ENCODE measurements at regions not wholly inside any gene's neighbourhood (a gene's known extent, or its start where the extent isn't known, plus 50 kb on each side); places are given as distances from the start of the nearest gene placed in this dataset.

DNA sequence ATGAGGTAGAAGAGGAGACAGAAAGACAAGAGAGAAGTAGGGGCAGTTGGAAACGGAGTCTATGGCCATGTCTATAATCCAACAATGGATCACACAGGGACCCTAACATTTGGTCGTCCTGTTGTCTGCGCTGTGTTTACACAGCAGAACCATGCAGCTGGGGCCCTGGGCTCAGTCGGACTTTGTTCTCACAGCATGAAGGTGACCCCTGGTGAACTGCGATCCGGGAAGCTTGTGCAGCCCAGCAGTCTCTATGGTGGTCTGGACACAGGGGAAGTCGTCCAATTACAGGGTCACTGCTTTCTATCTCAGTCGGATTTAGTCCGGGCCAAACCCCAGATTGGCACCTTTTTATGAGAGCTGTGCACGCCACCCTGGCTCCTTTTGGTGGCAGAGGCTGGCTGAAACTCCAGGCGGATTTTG lies 153.6 kb downstream of the FOXA2 start (continued):
- TF ChIP-seq ZNF615 (CRISPR knock-in tag; IDR thresholded peaks at IDR 0.05; ENCODE audit: borderline replicate concordance) = no peak
- TF ChIP-seq HMG20A (CRISPR knock-in tag; IDR thresholded peaks at IDR 0.05; ENCODE audit: borderline replicate concordance) = peak; percentile 95
- peak; percentile 63; the same call in 1 of the 2 replicates for TF ChIP-seq EHMT2 (IDR thresholded peaks at IDR 0.05; ENCODE audit: borderline replicate concordance, low read depth, low read length)
- TF ChIP-seq IRF2 (CRISPR knock-in tag; IDR thresholded peaks at IDR 0.05) = peak; percentile 97
- TF ChIP-seq, protein P1, sequence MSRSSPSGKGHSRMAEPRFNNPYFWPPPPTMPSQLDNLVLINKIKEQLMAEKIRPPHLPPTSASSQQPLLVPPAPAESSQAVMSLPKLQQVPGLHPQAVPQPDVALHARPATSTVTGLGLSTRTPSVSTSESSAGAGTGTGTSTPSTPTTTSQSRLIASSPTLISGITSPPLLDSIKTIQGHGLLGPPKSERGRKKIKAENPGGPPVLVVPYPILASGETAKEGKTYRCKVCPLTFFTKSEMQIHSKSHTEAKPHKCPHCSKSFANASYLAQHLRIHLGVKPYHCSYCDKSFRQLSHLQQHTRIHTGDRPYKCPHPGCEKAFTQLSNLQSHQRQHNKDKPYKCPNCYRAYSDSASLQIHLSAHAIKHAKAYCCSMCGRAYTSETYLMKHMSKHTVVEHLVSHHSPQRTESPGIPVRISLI (CRISPR knock-in tag; IDR thresholded peaks at IDR 0.05; ENCODE audit: borderline replicate concordance) = peak; percentile 71; the same call in 1 of the 2 replicates
- peak; percentile 71; the same call in 1 of the 2 replicates for TF ChIP-seq ZNF260 (CRISPR knock-in tag; IDR thresholded peaks at IDR 0.05; ENCODE audit: borderline replicate concordance, low read depth)
- TF ChIP-seq, protein P2, sequence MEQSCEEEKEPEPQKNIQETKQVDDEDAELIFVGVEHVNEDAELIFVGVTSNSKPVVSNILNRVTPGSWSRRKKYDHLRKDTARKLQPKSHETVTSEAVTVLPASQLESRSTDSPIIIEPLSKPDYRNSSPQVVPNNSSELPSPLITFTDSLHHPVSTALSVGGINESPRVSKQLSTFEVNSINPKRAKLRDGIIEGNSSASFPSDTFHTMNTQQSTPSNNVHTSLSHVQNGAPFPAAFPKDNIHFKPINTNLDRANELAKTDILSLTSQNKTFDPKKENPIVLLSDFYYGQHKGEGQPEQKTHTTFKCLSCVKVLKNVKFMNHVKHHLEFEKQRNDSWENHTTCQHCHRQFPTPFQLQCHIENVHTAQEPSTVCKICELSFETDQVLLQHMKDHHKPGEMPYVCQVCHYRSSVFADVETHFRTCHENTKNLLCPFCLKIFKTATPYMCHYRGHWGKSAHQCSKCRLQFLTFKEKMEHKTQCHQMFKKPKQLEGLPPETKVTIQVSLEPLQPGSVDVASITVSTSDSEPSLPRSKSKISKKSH (CRISPR knock-in tag; IDR thresholded peaks at IDR 0.05; ENCODE audit: borderline replicate concordance) = peak; percentile 94; the same call in 1 of the 2 replicates
- peak; percentile 66 for TF ChIP-seq ZNF205 (CRISPR knock-in tag; IDR thresholded peaks at IDR 0.05)
- TF ChIP-seq, protein P3, sequence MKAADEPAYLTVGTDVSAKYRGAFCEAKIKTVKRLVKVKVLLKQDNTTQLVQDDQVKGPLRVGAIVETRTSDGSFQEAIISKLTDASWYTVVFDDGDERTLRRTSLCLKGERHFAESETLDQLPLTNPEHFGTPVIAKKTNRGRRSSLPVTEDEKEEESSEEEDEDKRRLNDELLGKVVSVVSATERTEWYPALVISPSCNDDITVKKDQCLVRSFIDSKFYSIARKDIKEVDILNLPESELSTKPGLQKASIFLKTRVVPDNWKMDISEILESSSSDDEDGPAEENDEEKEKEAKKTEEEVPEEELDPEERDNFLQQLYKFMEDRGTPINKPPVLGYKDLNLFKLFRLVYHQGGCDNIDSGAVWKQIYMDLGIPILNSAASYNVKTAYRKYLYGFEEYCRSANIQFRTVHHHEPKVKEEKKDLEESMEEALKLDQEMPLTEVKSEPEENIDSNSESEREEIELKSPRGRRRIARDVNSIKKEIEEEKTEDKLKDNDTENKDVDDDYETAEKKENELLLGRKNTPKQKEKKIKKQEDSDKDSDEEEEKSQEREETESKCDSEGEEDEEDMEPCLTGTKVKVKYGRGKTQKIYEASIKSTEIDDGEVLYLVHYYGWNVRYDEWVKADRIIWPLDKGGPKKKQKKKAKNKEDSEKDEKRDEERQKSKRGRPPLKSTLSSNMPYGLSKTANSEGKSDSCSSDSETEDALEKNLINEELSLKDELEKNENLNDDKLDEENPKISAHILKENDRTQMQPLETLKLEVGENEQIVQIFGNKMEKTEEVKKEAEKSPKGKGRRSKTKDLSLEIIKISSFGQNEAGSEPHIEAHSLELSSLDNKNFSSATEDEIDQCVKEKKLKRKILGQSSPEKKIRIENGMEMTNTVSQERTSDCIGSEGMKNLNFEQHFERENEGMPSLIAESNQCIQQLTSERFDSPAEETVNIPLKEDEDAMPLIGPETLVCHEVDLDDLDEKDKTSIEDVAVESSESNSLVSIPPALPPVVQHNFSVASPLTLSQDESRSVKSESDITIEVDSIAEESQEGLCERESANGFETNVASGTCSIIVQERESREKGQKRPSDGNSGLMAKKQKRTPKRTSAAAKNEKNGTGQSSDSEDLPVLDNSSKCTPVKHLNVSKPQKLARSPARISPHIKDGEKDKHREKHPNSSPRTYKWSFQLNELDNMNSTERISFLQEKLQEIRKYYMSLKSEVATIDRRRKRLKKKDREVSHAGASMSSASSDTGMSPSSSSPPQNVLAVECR (CRISPR knock-in tag; IDR thresholded peaks at IDR 0.05; ENCODE audit: borderline replicate concordance) = peak; percentile 79; the same call in 1 of the 2 replicates
- peak; percentile 93 for TF ChIP-seq ZMAT3 (CRISPR knock-in tag; conservative IDR thresholded peaks at IDR 0.05)
- TF ChIP-seq ZSCAN9 (CRISPR knock-in tag; IDR thresholded peaks at IDR 0.05; ENCODE audit: borderline replicate concordance) = peak; percentile 76
- TF ChIP-seq MBNL3 (CRISPR knock-in tag; conservative IDR thresholded peaks at IDR 0.05) = no peak
- TF ChIP-seq, protein P4, sequence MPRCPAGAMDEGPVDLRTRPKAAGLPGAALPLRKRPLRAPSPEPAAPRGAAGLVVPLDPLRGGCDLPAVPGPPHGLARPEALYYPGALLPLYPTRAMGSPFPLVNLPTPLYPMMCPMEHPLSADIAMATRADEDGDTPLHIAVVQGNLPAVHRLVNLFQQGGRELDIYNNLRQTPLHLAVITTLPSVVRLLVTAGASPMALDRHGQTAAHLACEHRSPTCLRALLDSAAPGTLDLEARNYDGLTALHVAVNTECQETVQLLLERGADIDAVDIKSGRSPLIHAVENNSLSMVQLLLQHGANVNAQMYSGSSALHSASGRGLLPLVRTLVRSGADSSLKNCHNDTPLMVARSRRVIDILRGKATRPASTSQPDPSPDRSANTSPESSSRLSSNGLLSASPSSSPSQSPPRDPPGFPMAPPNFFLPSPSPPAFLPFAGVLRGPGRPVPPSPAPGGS (CRISPR knock-in tag; IDR thresholded peaks at IDR 0.05) = peak; percentile 92
- no peak for TF ChIP-seq ZNF510 (CRISPR knock-in tag; IDR thresholded peaks at IDR 0.05; ENCODE audit: low read depth)
- peak; percentile 90 for TF ChIP-seq SAP130 (CRISPR knock-in tag; IDR thresholded peaks at IDR 0.05; ENCODE audit: low read depth)
- TF ChIP-seq KAT7 (CRISPR knock-in tag; IDR thresholded peaks at IDR 0.05; ENCODE audit: borderline replicate concordance) = peak; percentile 86; the same call in 1 of the 2 replicates
- no peak for TF ChIP-seq SP140L (CRISPR knock-in tag; IDR thresholded peaks at IDR 0.05; ENCODE audit: borderline replicate concordance)
- TF ChIP-seq SRSF4 (IDR thresholded peaks at IDR 0.05; ENCODE audit: low read depth, low read length, poor library complexity, severe bottlenecking) = no peak
- 0 out of 2 replicates have a peak, but pooled peaks have one; percentile 1 for TF ChIP-seq SMARCE1 (IDR thresholded peaks at IDR 0.05; ENCODE audit: borderline replicate concordance)
- no peak for TF ChIP-seq ZNF780A (CRISPR knock-in tag; IDR thresholded peaks at IDR 0.05)
- peak; percentile 99 for TF ChIP-seq FOXK1 (CRISPR knock-in tag; IDR thresholded peaks at IDR 0.05; ENCODE audit: borderline replicate concordance, low read depth)
- no peak for TF ChIP-seq MAZ (IDR thresholded peaks at IDR 0.05; ENCODE audit: borderline replicate concordance, low read depth, low read length)
- 0 out of 2 replicates have a peak, but pooled peaks have one; percentile 1 for TF ChIP-seq MAZ (CRISPR knock-in tag; IDR thresholded peaks at IDR 0.05; ENCODE audit: low read depth)

All from HepG2 (cell line).